C1 segment of cervical spinal cord (tissue), 14 donors: ENCODE measurements at regions not wholly inside any gene's neighbourhood (a gene's known extent, or its start where the extent isn't known, plus 50 kb on each side); places are given as distances from the start of the nearest gene placed in this dataset.
A peak's percentile ranks its signal among the peaks of the same experiment; 100 is the strongest.

Experiments used
- DNase-seq, 14 donors: peaks; one replicate each; lab custom pipeline; 2025; lab: John Stamatoyannopoulos, UW

- DNase-seq, result no peak
These were observed 60.1 kb upstream of the ASXL3 start for GRCh38 chr18:33517950-33518349.

GRCh38 chr18:33513027-33513426 lies 65.0 kb upstream of the ASXL3 start:
- no peak for DNase-seq

- DNase-seq, result no peak
These were observed 66.5 kb upstream of the CCDC178 start for GRCh38 chr18:33507019-33507418.

GRCh38 chr18:33505798-33506197 lies 65.3 kb upstream of the CCDC178 start:
- DNase-seq, result no peak

- DNase-seq, result no peak
These were observed 64.8 kb upstream of the CCDC178 start for GRCh38 chr18:33505297-33505696.

- peak in 2 of 14 donors; percentile 1 to 19 for DNase-seq
These were observed 54.8 kb upstream of the CCDC178 start for GRCh38 chr18:33495278-33495677.
